H1 (cell line): ENCODE measurements at regions not wholly inside any gene's neighbourhood (a gene's known extent, or its start where the extent isn't known, plus 50 kb on each side); places are given as distances from the start of the nearest gene placed in this dataset.
A peak's percentile ranks its signal among the peaks of the same experiment; 100 is the strongest.

ENCODE experiments used
- CTCF ChIA-PET: fragments of 300-600 bp; sonication (Branson Sonifier 250); formaldehyde crosslinking; loops from one replicate; lab custom pipeline; 2021; ENCODE audit not compliant: partially characterized antibody; lab: Charles Lee
- POLR2A ChIA-PET: fragments of 300-600 bp; sonication (Branson Sonifier 250); formaldehyde crosslinking; loops from one replicate; lab custom pipeline; 2021; ENCODE audit warnings: inconsistent platforms; ENCODE audit not compliant: partially characterized antibody; lab: Charles Lee
- DNase-seq, 2 experiments: peaks; one replicate each; pipeline versions ENCODE4 v3.0.0 to v3.0.0-alpha.2; 2010 to 2022; ENCODE audit warnings: low spot score in 2 of 2, low read depth in 1 of 2, mixed read lengths in 1 of 2
- FAIRE-seq: peaks from 2 replicates; lab custom pipeline; 2011; peaks lifted over from hg19 to GRCh38; lab: Jason Lieb, UNC
- H2AFZ ChIP-seq: 2 replicates; pipeline ENCODE4 v1.8.1; 2012; ENCODE audit warnings: low read length, inconsistent platforms
- H2AK5ac ChIP-seq: 2 replicates; pipeline ENCODE4 v1.6.1; 2013; ENCODE audit warnings: low read depth, low read length
- H2BK120ac ChIP-seq: replicated peaks from 2 replicates; pipeline ENCODE3; 2013; ENCODE audit warnings: low read depth, low read length, inconsistent platforms
- H2BK12ac ChIP-seq: 2 replicates; pipeline ENCODE4 v1.6.1; 2013; ENCODE audit warnings: low read depth, low read length
- H2BK15ac ChIP-seq: 2 replicates; pipeline ENCODE4 v1.6.1; 2013; ENCODE audit warnings: low read length
- H2BK20ac ChIP-seq: 2 replicates; pipeline ENCODE4 v1.6.1; 2013; ENCODE audit warnings: low read length
- H2BK5ac ChIP-seq: 2 replicates; pipeline ENCODE4 v1.6.1; 2013; ENCODE audit warnings: low read depth, low read length
- H3K14ac ChIP-seq: 2 replicates; pipeline ENCODE4 v1.6.1; 2013; ENCODE audit warnings: inconsistent platforms; ENCODE audit not compliant: insufficient read length
- H3K18ac ChIP-seq: 2 replicates; pipeline ENCODE4 v1.6.1; 2013; ENCODE audit warnings: low read length; ENCODE audit errors: extremely low read depth
- H3K23ac ChIP-seq: 2 replicates; pipeline ENCODE4 v1.6.1; 2013; ENCODE audit warnings: inconsistent platforms; ENCODE audit not compliant: insufficient read length
- H3K23me2 ChIP-seq: 2 replicates; pipeline ENCODE4 v1.6.1; 2013; ENCODE audit warnings: low read depth, low read length
- H3K27ac ChIP-seq: 2 replicates; pipeline ENCODE4 v1.6.1; 2011; ENCODE audit warnings: low read depth, low read length, inconsistent platforms
- H3K27me3 ChIP-seq, 4 experiments: replicated peaks in 1 of 4; 1 replicate in 1 of 4; 2 replicates in 3 of 4; pipeline versions ENCODE4 v1.6.1 to v1.8.1; 2011 to 2013; ENCODE audit warnings: low read length in 3 of 4, mild to moderate bottlenecking in 3 of 4, inconsistent platforms in 2 of 4, mixed read lengths in 2 of 4, moderate library complexity in 1 of 4; ENCODE audit not compliant: control insufficient read depth in 3 of 4, insufficient read depth in 3 of 4; ENCODE audit errors: extremely low read depth in 1 of 4
- H3K36me3 ChIP-seq, 4 experiments: 2 replicates each; pipeline versions ENCODE4 v1.6.1 to v1.8.1; 2011 to 2013; ENCODE audit warnings: mild to moderate bottlenecking in 4 of 4, low read length in 3 of 4, moderate library complexity in 2 of 4, control low read depth in 1 of 4, inconsistent platforms in 1 of 4; ENCODE audit not compliant: insufficient read depth in 4 of 4, control insufficient read depth in 2 of 4
- H3K4ac ChIP-seq: replicated peaks from 2 replicates; pipeline ENCODE3; 2013; ENCODE audit warnings: low read length, low read depth, mixed read lengths, inconsistent platforms; ENCODE audit not compliant: insufficient read length
- H3K4me1 ChIP-seq, 4 experiments: replicated peaks in 1 of 4; 1 replicate in 1 of 4; 2 replicates in 3 of 4; pipeline versions ENCODE4 v1.6.1 to v1.8.1; 2011 to 2013; ENCODE audit warnings: low read length in 3 of 4, inconsistent platforms in 2 of 4, mixed read lengths in 1 of 4; ENCODE audit not compliant: insufficient read depth in 4 of 4, control insufficient read depth in 3 of 4
- H3K4me2 ChIP-seq, 2 experiments: 2 replicates each; pipeline versions ENCODE4 v1.6.1 to v1.8.1; 2011 to 2013; ENCODE audit warnings: low read depth in 2 of 2, low read length in 2 of 2, control low read depth in 1 of 2, inconsistent platforms in 1 of 2, mild to moderate bottlenecking in 1 of 2; ENCODE audit not compliant: insufficient read depth in 1 of 2
- H3K4me3 ChIP-seq, 4 experiments: fragments of 200-600, 300-600 bp in 1 of 4; sonication (generic), shearing (Covaris generic), sonication (Bioruptor Twin) in 1 of 4; 2 replicates each; pipeline versions ENCODE4 v1.5.1 to v1.8.1; 2011 to 2016; ENCODE audit warnings: low read length in 4 of 4, low read depth in 3 of 4, control low read depth in 2 of 4, inconsistent platforms in 2 of 4, mild to moderate bottlenecking in 2 of 4, mixed read lengths in 1 of 4, moderate library complexity in 1 of 4; ENCODE audit not compliant: insufficient read depth in 2 of 4; ENCODE audit errors: extremely low read depth in 1 of 4
- H3K56ac ChIP-seq: replicated peaks from 2 replicates; pipeline ENCODE3; 2013; ENCODE audit warnings: low read depth, mild to moderate bottlenecking, mixed read lengths, low read length, inconsistent platforms; ENCODE audit not compliant: insufficient read length
- H3K79me1 ChIP-seq: 2 replicates; pipeline ENCODE4 v1.6.1; 2013; ENCODE audit warnings: low read depth, low read length, control low read depth
- H3K79me2 ChIP-seq, 2 experiments: 2 replicates each; pipeline versions ENCODE4 v1.6.1 to v1.8.1; 2012 to 2013; ENCODE audit warnings: low read length in 2 of 2, mild to moderate bottlenecking in 2 of 2, inconsistent platforms in 1 of 2; ENCODE audit not compliant: insufficient read depth in 2 of 2, control insufficient read depth in 1 of 2
- H3K9ac ChIP-seq, 4 experiments: replicated peaks in 1 of 4; 1 replicate in 1 of 4; 2 replicates in 3 of 4; pipeline versions ENCODE4 v1.6.1 to v1.8.1; 2011 to 2013; ENCODE audit warnings: low read depth in 3 of 4, low read length in 3 of 4, control low read depth in 2 of 4, mild to moderate bottlenecking in 2 of 4, moderate library complexity in 2 of 4, inconsistent platforms in 1 of 4; ENCODE audit errors: extremely low read depth in 1 of 4
- H3K9me3 ChIP-seq, 2 experiments: 2 replicates each; pipeline versions ENCODE4 v1.6.1 to v1.8.1; 2012 to 2013; ENCODE audit warnings: mild to moderate bottlenecking in 2 of 2, moderate library complexity in 2 of 2, control low read depth in 1 of 2, inconsistent platforms in 1 of 2, low read depth in 1 of 2, low read length in 1 of 2, mixed read lengths in 1 of 2; ENCODE audit not compliant: insufficient read depth in 2 of 2
- H4K20me1 ChIP-seq, 2 experiments: replicated peaks in 1 of 2; 2 replicates each; pipeline versions ENCODE3 to v1.8.1; 2011 to 2013; ENCODE audit warnings: inconsistent platforms in 2 of 2, low read length in 2 of 2, mild to moderate bottlenecking in 1 of 2; ENCODE audit not compliant: insufficient read depth in 2 of 2, control insufficient read depth in 1 of 2
- H4K5ac ChIP-seq: 2 replicates; pipeline ENCODE4 v1.6.1; 2013; ENCODE audit warnings: low read length, low read depth, mixed read lengths, inconsistent platforms; ENCODE audit not compliant: insufficient read length
- H4K8ac ChIP-seq: 2 replicates; pipeline ENCODE4 v1.8.0; 2013; ENCODE audit warnings: mild to moderate bottlenecking, moderate library complexity, low read length, inconsistent platforms; ENCODE audit not compliant: insufficient read depth; ENCODE audit errors: extremely low read depth
- H4K91ac ChIP-seq: replicated peaks from 2 replicates; pipeline ENCODE3; 2013; ENCODE audit warnings: low read length, mixed read lengths, inconsistent platforms; ENCODE audit not compliant: insufficient read length
- CHD2 ChIP-seq: IDR thresholded peaks from 2 replicates; pipeline ENCODE4 v1.6.1; 2012; ENCODE audit warnings: low read length, improper control_type of control experiment
- CTCF ChIP-seq, 3 experiments: IDR thresholded peaks; 1 replicate in 2 of 3; 2 replicates in 1 of 3; pipeline versions ENCODE4 v1.5.1 to v1.6.1; 2011; ENCODE audit warnings: low read length in 3 of 3, mild to moderate bottlenecking in 3 of 3, inconsistent platforms in 2 of 3, low read depth in 1 of 3, moderate library complexity in 1 of 3; ENCODE audit not compliant: insufficient read depth in 1 of 3; ENCODE audit errors: control extremely low read depth in 1 of 3
- HDAC6 ChIP-seq: IDR thresholded peaks from one replicate; pipeline ENCODE4 v1.7.1; 2012; ENCODE audit warnings: low read depth, mild to moderate bottlenecking, inconsistent platforms, low read length, moderate library complexity
- JUN ChIP-seq: IDR thresholded peaks from 2 replicates; pipeline ENCODE4 v1.6.1; 2011; ENCODE audit warnings: low read depth, mild to moderate bottlenecking, improper control_type of control experiment, low read length
- PHF8 ChIP-seq: fragments of 200-600 bp; sonication (generic); conservative IDR thresholded peaks from 2 replicates; pipeline ENCODE4 v1.7.1; 2012; ENCODE audit warnings: low read depth, mild to moderate bottlenecking, inconsistent platforms, low read length, moderate library complexity
- RAD21 ChIP-seq, 2 experiments: IDR thresholded peaks in 1 of 2; conservative IDR thresholded peaks in 1 of 2; 2 replicates each; pipeline ENCODE4 v1.6.1; 2011; ENCODE audit warnings: low read depth in 2 of 2, low read length in 2 of 2, improper control_type of control experiment in 1 of 2, inconsistent platforms in 1 of 2, mild to moderate bottlenecking in 1 of 2, moderate library complexity in 1 of 2
- RXRA ChIP-seq: IDR thresholded peaks from 2 replicates; pipeline ENCODE4 v1.6.1; 2011; ENCODE audit warnings: low read depth, mild to moderate bottlenecking, low read length, moderate library complexity; ENCODE audit not compliant: insufficient read depth
- SUZ12 ChIP-seq: fragments of 200-600 bp; sonication (generic); IDR thresholded peaks from 2 replicates; pipeline ENCODE4 v1.6.1; 2012; ENCODE audit warnings: mild to moderate bottlenecking, inconsistent platforms, low read length, moderate library complexity, mixed read lengths
- TAF1 ChIP-seq: IDR thresholded peaks from 2 replicates; pipeline ENCODE4 v1.6.1; 2011; ENCODE audit warnings: mild to moderate bottlenecking, low read depth, low read length
- TEAD4 ChIP-seq: IDR thresholded peaks from 2 replicates; pipeline ENCODE4 v1.6.1; 2012; ENCODE audit warnings: low read depth, low read length, inconsistent platforms, mixed read lengths
- WGBS, 2 experiments: shearing (Covaris generic) in 1 of 2; methylation state at CpG; one replicate each; pipeline versions ENCODE4 v1.1.6 to v1.1.7; 2013 to 2015; ENCODE audit warnings: low lambda C conversion rate in 2 of 2, mixed read lengths in 2 of 2, inconsistent platforms in 1 of 2, low coverage in 1 of 2, missing lambda C conversion rate in 1 of 2; ENCODE audit not compliant: insufficient replicate concordance in 2 of 2, insufficient coverage in 1 of 2, insufficient read length in 1 of 2; ENCODE audit errors: extremely low coverage in 1 of 2, missing lambda C conversion rate in 1 of 2; 5-methylcytosine and 5-hydroxymethylcytosine counted together

GRCh38 chr7:15783987-15784693, 97.7 kb upstream of the MEOX2 start:
- Histone ChIP-seq H3K4ac (peak overlapping the region; percentile 13), H3K4me3 (no peak overlapping the region), H3K27ac (no peak overlapping the region), H2BK20ac (no peak overlapping the region), H4K20me1 (no peaks in the 10 kb centered on the region), H3K79me1 (no peaks in the 10 kb centered on the region), H3K23me2 (no peaks in the 10 kb centered on the region), H2AK5ac (no peak overlapping the region), H3K9me3 (no peaks in the 10 kb centered on the region), H3K9ac (no peak overlapping the region), H3K36me3 (no peaks in the 10 kb centered on the region), H3K27me3 (no peaks in the 10 kb centered on the region), H3K4me2 (no peak overlapping the region), H4K8ac (no peak overlapping the region), H2BK120ac (no peak overlapping the region), H2BK12ac (no peak overlapping the region), H2BK5ac (no peak overlapping the region), H3K23ac (no peak overlapping the region), H3K79me2 (no peaks in the 10 kb centered on the region), H3K14ac (no peak overlapping the region), H3K18ac (no peak overlapping the region), H2AFZ (no peak overlapping the region; the same call in 1 of the 2 replicates), H4K91ac (no peak overlapping the region), H2BK15ac (no peak overlapping the region), H3K56ac (no peak overlapping the region), H4K5ac (no peak overlapping the region), H3K4me1 (peaks cover 0 to 4% (median 3%) of the 10 kb centered on the region in 4 experiments; a peak in 3 of 7 replicates)
- DNase-seq (no peak), FAIRE-seq (no peak)
- WGBS, 2 experiments, result 89% methylated on average over 1 of the region's 1 CpG; no CpG with 5 or more reads in 1 of the 2 experiments
- ChIA-PET POLR2A (no interaction called here), CTCF (interaction anchor here (0.6 to 1.5 kb wide), 7 partner anchors 12 to 781 kb away, joined by 3 to 5 read pairs (median 4); no protein-coding TSS in a partner anchor)
- TF ChIP-seq JUN (no peak), TAF1 (no peak), SUZ12 (no peak), HDAC6 (no peak), PHF8 (no peak), CHD2 (no peak), RAD21 (IDR thresholded peaks at IDR 0.05 in 1 of 2, conservative IDR thresholded peaks at IDR 0.05 in 1 of 2; ENCODE audit: low read depth in 2 of 2, low read length in 2 of 2) (peak; percentile 9 to 22; a peak in 1 of 4 replicates), RXRA (no peak), CTCF (IDR thresholded peaks at IDR 0.05; ENCODE audit: control extremely low read depth in 1 of 3, insufficient read depth in 1 of 3, low read depth in 1 of 3, low read length in 3 of 3) (peak in 2 of 3 experiments; percentile 8 to 24; a peak in 2 of 4 replicates), TEAD4 (no peak)
